Parathyroid adenoma (tissue), 2 donors: ENCODE measurements at regions not wholly inside any gene's neighbourhood (a gene's known extent, or its start where the extent isn't known, plus 50 kb on each side); places are given as distances from the start of the nearest gene placed in this dataset.

ENCODE experiments used
- H2AFZ ChIP-seq: fragments of 300-600 bp; sonication (generic); one replicate; pipeline ENCODE4 v1.7.0; 2017; ENCODE audit warnings: antibody characterized with exemption, mild to moderate bottlenecking
- H3K27ac ChIP-seq: fragments of 300-600 bp; sonication (generic); one replicate; pipeline ENCODE4 v1.7.0; 2017
- H3K27me3 ChIP-seq: fragments of 300-600 bp; sonication (generic); one replicate; pipeline ENCODE4 v1.7.0; 2017; ENCODE audit warnings: low read length; ENCODE audit not compliant: control insufficient read depth, insufficient read depth
- H3K36me3 ChIP-seq: fragments of 300-600 bp; sonication (generic); one replicate; pipeline ENCODE4 v1.7.0; 2017; ENCODE audit warnings: low read length; ENCODE audit not compliant: control insufficient read depth, insufficient read depth
- H3K4me1 ChIP-seq: fragments of 300-600 bp; sonication (generic); one replicate; pipeline ENCODE4 v1.7.0; 2017; ENCODE audit warnings: control low read depth
- H3K4me2 ChIP-seq: fragments of 300-600 bp; sonication (generic); one replicate; pipeline ENCODE4 v1.7.0; 2017; ENCODE audit warnings: low read length
- H3K4me3 ChIP-seq: fragments of 300-600 bp; sonication (generic); one replicate; pipeline ENCODE4 v1.7.0; 2017; ENCODE audit warnings: low read depth, low read length
- H3K79me2 ChIP-seq: fragments of 300-600 bp; sonication (generic); one replicate; pipeline ENCODE4 v1.7.0; 2017; ENCODE audit warnings: control low read depth
- H3K9ac ChIP-seq: fragments of 300-600 bp; sonication (generic); one replicate; pipeline ENCODE4 v1.7.0; 2017; ENCODE audit warnings: mild to moderate bottlenecking
- H3K9me3 ChIP-seq: fragments of 300-600 bp; sonication (generic); one replicate; pipeline ENCODE4 v1.7.0; 2017; ENCODE audit warnings: low read length; ENCODE audit not compliant: control insufficient read depth
- TF ChIP-seq, protein P1 (sequence below): fragments of 300-600 bp; sonication (generic); IDR thresholded peaks from one replicate; pipeline ENCODE4 v1.7.0; 2017; ENCODE audit warnings: antibody characterized with exemption, mild to moderate bottlenecking
- donor health status: primary hyperparathyroidism.

DNA sequence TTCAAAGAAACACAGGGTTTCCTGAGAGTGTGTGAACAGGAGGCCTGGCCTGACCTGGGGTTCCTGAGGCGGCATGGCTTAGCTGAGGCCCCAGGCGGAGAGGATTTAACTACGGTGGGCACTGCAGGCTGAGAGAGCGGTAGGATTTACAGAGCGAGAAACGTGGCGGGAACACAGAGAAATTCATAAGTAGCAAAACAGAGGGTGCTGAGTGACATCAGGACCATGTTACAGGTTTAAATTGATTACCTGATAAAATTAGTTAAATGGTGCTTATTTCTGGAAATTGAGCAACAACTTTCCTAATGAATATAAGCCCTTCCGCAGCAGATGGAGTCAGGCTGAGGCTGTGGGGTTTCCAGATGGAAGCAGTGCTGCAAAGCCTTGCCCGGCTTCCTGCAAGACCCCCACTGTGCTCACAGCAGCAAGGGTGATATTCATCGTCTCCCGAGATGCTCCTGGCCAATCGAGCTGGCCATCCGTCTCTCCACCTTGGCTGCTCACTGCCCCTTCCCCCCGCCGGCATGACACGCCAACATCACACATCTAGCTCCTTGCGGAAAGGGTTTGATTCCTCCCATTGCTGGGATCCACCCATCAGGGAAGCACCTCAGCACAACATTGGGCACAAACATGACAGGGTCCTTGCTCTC lies 69.4 kb upstream of the MORC3 start:
- no peak overlapping the region for H3K27ac ChIP-seq
- no peak overlapping the region for H2AFZ ChIP-seq
- H3K9me3 ChIP-seq: no peaks in the 10 kb centered on the region
- H3K4me3 ChIP-seq: no peak overlapping the region
- no peak overlapping the region for H3K9ac ChIP-seq
- TF ChIP-seq, protein P1, sequence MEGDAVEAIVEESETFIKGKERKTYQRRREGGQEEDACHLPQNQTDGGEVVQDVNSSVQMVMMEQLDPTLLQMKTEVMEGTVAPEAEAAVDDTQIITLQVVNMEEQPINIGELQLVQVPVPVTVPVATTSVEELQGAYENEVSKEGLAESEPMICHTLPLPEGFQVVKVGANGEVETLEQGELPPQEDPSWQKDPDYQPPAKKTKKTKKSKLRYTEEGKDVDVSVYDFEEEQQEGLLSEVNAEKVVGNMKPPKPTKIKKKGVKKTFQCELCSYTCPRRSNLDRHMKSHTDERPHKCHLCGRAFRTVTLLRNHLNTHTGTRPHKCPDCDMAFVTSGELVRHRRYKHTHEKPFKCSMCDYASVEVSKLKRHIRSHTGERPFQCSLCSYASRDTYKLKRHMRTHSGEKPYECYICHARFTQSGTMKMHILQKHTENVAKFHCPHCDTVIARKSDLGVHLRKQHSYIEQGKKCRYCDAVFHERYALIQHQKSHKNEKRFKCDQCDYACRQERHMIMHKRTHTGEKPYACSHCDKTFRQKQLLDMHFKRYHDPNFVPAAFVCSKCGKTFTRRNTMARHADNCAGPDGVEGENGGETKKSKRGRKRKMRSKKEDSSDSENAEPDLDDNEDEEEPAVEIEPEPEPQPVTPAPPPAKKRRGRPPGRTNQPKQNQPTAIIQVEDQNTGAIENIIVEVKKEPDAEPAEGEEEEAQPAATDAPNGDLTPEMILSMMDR: no peak
- no peaks in the 10 kb centered on the region for H3K36me3 ChIP-seq
- H3K4me2 ChIP-seq: no peak overlapping the region
- H3K4me1 ChIP-seq: peaks cover 8% of the 10 kb centered on the region
- H3K27me3 ChIP-seq: no peaks in the 10 kb centered on the region
- no peaks in the 10 kb centered on the region for H3K79me2 ChIP-seq

DNA sequence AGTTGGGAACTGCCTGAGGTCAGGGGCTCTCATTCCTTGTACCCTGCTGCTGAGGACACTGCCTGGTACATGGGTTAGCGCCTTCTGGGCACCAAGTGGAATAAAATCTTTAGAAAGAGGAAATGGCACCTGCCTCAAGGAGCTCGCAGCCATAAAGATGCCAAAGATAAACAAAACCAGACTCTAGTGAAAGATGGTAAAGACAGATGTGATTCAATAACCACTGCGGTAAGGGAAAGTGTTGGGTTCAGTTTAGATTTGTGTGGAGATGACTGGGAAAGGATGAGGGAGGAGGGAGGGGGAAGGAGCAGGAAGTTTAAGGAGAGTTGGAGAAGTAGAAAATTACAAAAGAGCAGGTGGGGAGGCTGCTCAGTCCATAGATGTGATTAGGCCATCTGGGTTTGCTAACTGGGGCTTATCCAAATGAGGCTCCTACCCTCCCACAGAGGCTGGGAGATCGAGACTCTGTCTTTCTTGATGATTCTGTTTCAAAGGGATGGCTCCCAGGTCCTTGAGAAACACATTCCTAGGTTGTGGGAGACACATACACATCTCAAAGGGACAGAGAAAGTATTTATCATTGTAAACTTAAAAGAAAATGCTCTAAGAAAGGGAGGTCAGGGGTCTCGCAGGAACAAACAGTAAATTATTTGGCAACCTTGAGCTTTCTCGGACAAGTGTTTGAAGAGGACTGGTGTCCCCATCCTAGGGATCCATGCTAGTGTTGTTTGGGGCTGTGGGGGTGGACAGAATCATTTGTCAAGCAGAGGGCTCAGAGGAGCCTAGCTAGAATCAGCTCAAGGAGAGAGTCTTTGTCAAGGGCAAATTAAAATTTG lies 65.7 kb upstream of the MORC3 start:
- Histone ChIP-seq H3K4me3 (no peak overlapping the region), H3K4me2 (peak overlapping the region; percentile 9), H3K27me3 (no peaks in the 10 kb centered on the region), H3K4me1 (peaks cover 5% of the 10 kb centered on the region), H2AFZ (no peak overlapping the region), H3K27ac (peak overlapping the region; percentile 62), H3K9ac (no peak overlapping the region), H3K9me3 (no peaks in the 10 kb centered on the region), H3K36me3 (no peaks in the 10 kb centered on the region), H3K79me2 (no peaks in the 10 kb centered on the region)
- TF ChIP-seq, protein P1: no peak

- Histone ChIP-seq H3K4me3 (no peak overlapping the region), H3K9me3 (no peaks in the 10 kb centered on the region), H3K27me3 (no peaks in the 10 kb centered on the region), H3K27ac (no peak overlapping the region), H3K4me2 (peak overlapping the region; percentile 27), H3K79me2 (no peaks in the 10 kb centered on the region), H3K4me1 (peaks cover 5% of the 10 kb centered on the region), H2AFZ (no peak overlapping the region), H3K36me3 (no peaks in the 10 kb centered on the region), H3K9ac (no peak overlapping the region)
- TF ChIP-seq, protein P1: no peak
Observed at GRCh38 chr21:36255663-36256062, 64.3 kb upstream of the MORC3 start.

DNA sequence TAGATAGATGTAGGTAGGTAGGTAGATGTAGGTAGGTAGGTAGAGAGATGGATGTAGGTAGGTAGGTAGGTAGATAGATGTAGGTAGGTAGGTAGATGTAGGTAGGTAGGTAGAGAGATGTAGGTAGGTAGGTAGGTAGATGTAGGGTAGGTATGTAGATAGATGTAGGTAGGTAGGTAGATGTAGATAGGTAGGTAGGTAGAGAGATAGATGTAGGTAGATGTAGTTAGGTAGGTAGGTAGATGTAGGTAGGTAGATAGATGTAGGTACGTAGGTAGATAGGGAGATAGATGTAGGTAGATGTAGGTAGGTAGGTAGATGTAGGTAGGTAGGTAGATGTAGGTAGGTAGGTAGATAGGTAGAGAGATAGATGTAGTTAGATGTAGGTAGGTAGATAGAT lies 62.3 kb upstream of the MORC3 start:
- TF ChIP-seq, protein P1: no peak
- H3K4me1 ChIP-seq: peaks cover 5% of the 10 kb centered on the region
- no peaks in the 10 kb centered on the region for H3K27me3 ChIP-seq
- no peak overlapping the region for H3K9ac ChIP-seq
- H2AFZ ChIP-seq: no peak overlapping the region
- no peaks in the 10 kb centered on the region for H3K9me3 ChIP-seq
- no peak overlapping the region for H3K27ac ChIP-seq
- H3K36me3 ChIP-seq: no peaks in the 10 kb centered on the region
- no peak overlapping the region for H3K4me3 ChIP-seq
- H3K4me2 ChIP-seq: no peak overlapping the region
- H3K79me2 ChIP-seq: no peaks in the 10 kb centered on the region
